Spleen (tissue), 7 donors: ENCODE measurements at regions not wholly inside any gene's neighbourhood (a gene's known extent, or its start where the extent isn't known, plus 50 kb on each side); places are given as distances from the start of the nearest gene placed in this dataset.

ENCODE experiments used
- POLR2A ChIP-seq, 3 donors: fragments of 450-650 bp; IDR thresholded peaks; one replicate each; pipeline ENCODE4 v1.5.1; 2017; ENCODE audit warnings: antibody characterized with exemption in 3 of 3, mild to moderate bottlenecking in 1 of 3
- POLR2AphosphoS5 ChIP-seq, 3 donors: sonication (generic); formaldehyde crosslinking; IDR thresholded peaks; one replicate each; pipeline ENCODE4 v1.5.1; 2017; ENCODE audit warnings: antibody characterized with exemption in 3 of 3
- TF ChIP-seq, protein P1 (sequence below), 11 experiments: fragments of 200-600 bp in 7 of 11; fragments of 450-650 bp in 4 of 11; sonication (generic) in 4 of 11; IDR thresholded peaks in 8 of 11; conservative IDR thresholded peaks in 3 of 11; 1 replicate in 7 of 11; 2 replicates in 4 of 11; pipeline versions ENCODE4 v1.4.0 to v1.8.0; 2016 to 2021; ENCODE audit warnings: antibody characterized with exemption in 11 of 11, inconsistent platforms in 4 of 11, mild to moderate bottlenecking in 1 of 11
- donor health status: DM: no; HTN: no; CAD: no; lungs with moderate emphysema.
- donor health status: DM: no; HTN: no; CAD: no.
- donor health status: DM: no; HTN: no; CAD: no.

DNA sequence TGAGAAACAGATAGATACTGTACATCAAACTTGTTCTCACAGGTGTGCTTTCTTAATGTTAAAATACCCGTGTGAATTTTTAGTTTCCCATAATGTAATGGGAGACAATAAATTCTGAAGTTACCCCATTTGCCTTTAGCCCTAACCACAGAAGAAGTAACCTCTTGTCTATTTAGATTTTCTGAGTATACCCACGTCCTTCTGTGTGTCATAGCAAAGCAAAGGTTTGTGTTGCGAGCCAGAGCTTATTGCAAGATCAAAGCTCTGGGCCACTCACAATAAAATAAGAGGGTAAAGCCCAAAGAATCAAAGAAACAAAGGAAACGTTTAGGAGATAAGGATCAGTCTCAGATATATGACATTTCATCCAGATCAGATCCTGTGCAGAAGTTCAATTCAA lies 73.9 kb downstream of the BMP4 start:
- TF ChIP-seq, protein P1, sequence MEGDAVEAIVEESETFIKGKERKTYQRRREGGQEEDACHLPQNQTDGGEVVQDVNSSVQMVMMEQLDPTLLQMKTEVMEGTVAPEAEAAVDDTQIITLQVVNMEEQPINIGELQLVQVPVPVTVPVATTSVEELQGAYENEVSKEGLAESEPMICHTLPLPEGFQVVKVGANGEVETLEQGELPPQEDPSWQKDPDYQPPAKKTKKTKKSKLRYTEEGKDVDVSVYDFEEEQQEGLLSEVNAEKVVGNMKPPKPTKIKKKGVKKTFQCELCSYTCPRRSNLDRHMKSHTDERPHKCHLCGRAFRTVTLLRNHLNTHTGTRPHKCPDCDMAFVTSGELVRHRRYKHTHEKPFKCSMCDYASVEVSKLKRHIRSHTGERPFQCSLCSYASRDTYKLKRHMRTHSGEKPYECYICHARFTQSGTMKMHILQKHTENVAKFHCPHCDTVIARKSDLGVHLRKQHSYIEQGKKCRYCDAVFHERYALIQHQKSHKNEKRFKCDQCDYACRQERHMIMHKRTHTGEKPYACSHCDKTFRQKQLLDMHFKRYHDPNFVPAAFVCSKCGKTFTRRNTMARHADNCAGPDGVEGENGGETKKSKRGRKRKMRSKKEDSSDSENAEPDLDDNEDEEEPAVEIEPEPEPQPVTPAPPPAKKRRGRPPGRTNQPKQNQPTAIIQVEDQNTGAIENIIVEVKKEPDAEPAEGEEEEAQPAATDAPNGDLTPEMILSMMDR (IDR thresholded peaks at IDR 0.05 in 8 of 11, conservative IDR thresholded peaks at IDR 0.05 in 3 of 11) = no peak
- no peak for TF ChIP-seq POLR2A (IDR thresholded peaks at IDR 0.05)
- no peak for TF ChIP-seq POLR2AphosphoS5 (IDR thresholded peaks at IDR 0.05)
